Epithelial cell of proximal tubule (primary cell): ENCODE measurements at regions not wholly inside any gene's neighbourhood (a gene's known extent, or its start where the extent isn't known, plus 50 kb on each side); places are given as distances from the start of the nearest gene placed in this dataset.

Source experiments
- DNase-seq: peaks from one replicate; pipeline ENCODE4 v3.0.0-alpha.2; 2011; ENCODE audit warnings: low read depth
- H3K4me3 ChIP-seq: 2 replicates; pipeline ENCODE4 v1.5.1; 2011; ENCODE audit warnings: low read depth, mild to moderate bottlenecking, low read length
- TF ChIP-seq, protein P1 (sequence below): conservative IDR thresholded peaks from 2 replicates; pipeline ENCODE4 v1.5.1; 2012; ENCODE audit warnings: low read depth, mild to moderate bottlenecking, low read length

DNA sequence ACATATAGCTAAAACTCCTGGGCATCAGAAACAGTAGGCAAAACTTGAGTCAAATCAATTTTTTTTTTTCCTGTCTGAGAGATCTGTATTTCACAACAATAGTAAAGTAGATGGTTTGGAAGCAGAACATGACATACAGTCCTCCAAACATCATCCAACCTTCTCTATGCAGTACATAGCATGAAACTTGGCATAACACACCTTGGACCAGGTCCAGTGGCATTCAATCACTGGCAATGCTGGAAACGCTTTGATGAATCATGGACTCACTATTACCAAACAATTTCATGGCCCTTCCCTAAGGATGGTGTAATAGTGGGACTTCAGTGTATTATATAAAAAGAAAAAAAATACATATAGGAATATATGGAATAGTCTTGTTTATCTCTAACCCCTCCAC is 154.6 kb downstream of the FMR1NB start:
- no peak overlapping the region for H3K4me3 ChIP-seq
- TF ChIP-seq, protein P1, sequence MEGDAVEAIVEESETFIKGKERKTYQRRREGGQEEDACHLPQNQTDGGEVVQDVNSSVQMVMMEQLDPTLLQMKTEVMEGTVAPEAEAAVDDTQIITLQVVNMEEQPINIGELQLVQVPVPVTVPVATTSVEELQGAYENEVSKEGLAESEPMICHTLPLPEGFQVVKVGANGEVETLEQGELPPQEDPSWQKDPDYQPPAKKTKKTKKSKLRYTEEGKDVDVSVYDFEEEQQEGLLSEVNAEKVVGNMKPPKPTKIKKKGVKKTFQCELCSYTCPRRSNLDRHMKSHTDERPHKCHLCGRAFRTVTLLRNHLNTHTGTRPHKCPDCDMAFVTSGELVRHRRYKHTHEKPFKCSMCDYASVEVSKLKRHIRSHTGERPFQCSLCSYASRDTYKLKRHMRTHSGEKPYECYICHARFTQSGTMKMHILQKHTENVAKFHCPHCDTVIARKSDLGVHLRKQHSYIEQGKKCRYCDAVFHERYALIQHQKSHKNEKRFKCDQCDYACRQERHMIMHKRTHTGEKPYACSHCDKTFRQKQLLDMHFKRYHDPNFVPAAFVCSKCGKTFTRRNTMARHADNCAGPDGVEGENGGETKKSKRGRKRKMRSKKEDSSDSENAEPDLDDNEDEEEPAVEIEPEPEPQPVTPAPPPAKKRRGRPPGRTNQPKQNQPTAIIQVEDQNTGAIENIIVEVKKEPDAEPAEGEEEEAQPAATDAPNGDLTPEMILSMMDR, result no peak
- no peak for DNase-seq

- H3K4me3 ChIP-seq, result no peak overlapping the region
- TF ChIP-seq, protein P1, result no peak
- DNase-seq, result no peak
These were observed 165.0 kb downstream of the FMR1NB start for GRCh38 chrX:148146121-148146520.

DNA sequence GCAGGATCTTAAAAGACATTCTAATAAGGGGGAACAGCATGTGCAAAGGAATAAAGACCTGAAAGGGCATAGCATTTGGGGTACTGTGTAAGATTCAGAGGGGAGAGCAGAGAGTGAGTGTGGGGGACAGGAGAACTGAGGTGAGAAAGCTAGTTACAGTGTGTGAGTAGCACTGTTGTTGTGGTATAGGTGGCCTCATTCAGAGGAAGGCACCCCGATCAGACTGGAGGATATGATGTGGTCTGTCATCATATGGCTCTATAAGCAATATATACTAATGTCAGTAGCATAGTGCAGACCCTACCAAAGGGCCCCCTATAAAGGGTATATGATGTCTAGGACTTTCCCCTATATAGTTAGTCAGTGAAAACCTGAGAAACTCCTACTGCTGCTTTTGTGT is 175.8 kb downstream of the FMR1NB start:
- no peak overlapping the region for H3K4me3 ChIP-seq
- TF ChIP-seq, protein P1, result no peak
- DNase-seq, result no peak

DNA sequence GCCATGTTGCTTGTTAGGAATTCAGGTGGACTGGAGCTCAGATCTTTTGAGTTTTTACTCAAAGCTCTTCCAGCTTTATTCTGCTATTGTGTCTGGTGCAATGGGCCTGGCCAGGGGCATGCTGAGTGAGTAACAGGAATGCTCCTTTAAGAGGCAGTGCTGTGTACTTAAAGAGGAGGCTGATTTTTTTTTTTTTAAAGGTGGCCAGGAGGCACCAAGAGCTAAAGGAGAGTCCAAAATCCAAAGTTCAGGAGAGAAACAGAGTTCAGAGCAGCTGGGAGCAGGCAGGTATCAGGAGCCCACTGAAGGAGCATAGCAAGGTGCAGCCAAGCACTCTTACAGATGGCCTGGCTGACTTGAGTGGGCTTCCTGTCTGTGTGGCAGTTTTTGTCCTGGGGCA is 178.7 kb downstream of the FMR1NB start:
- TF ChIP-seq, protein P1, result no peak
- H3K4me3 ChIP-seq, result no peak overlapping the region
- DNase-seq, result no peak

DNA sequence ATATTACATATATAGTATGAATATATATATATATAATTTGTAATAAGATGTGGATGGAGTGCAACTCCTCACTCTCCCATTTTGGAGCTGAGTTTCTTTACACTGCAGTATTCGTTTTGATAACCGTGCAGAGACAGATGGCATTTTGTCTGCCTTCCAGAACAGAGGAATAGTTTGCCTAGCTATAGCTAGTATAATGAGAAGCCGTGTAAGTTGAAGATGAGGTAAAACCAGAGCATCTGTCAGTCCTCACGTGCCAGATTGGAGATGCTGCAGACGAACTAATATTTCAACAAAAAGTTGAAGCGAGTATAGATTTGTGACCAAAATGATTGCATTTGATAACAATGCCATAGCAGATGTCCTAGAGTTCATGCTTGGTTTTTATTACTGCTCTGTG is 180.6 kb downstream of the FMR1NB start:
- H3K4me3 ChIP-seq, result no peak overlapping the region
- TF ChIP-seq, protein P1, result no peak
- DNase-seq, result no peak

DNA sequence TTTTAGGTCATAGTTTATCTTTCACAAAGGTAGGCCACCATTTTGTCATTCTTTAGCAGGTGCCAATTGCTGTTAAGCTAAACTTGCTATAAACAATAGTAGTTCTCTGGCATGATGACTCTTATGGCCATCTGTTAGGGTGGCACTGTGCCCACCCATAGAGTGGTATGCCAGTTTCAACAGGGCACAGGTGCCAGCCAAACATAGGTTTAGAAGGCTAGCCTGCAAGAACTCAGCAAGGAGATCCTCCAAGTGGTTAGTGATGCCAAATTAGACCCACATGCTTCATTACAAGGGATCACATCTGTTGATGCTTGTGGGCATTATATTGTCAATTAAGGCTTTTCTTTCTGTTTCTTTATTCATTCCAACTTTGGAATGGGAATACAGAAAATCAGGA is 204.5 kb downstream of the FMR1NB start:
- TF ChIP-seq, protein P1, result no peak
- no peak overlapping the region for H3K4me3 ChIP-seq
- no peak for DNase-seq

DNA sequence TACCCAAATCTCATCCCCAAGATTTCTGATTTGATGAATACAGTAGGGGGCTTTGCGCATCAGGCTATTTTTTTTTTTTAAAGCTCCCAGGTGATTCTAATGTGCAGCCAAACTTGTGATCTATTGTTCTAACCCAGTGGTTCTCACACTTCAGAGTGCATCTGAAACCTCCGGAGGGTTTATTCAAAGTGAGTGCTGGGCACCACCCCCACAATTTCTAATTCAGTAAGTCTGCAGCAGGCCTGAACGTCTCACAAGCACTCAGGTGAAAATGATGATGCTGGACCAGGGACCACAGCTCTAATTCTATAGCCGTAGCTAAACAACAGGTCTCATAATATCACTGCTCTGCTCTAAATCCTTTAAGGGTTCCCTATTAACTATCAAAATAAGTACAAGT is 211.4 kb downstream of the FMR1NB start:
- no peak overlapping the region for H3K4me3 ChIP-seq
- DNase-seq, result no peak
- TF ChIP-seq, protein P1, result no peak
